OCI-LY1 (cell line): ENCODE measurements at regions not wholly inside any gene's neighbourhood (a gene's known extent, or its start where the extent isn't known, plus 50 kb on each side); places are given as distances from the start of the nearest gene placed in this dataset.

Experiments used
- H2AFZ ChIP-seq: fragments of 200-600 bp; sonication (generic), shearing (Covaris generic); 2 replicates; pipeline ENCODE4 v1.6.0; 2014; ENCODE audit warnings: antibody characterized with exemption, mild to moderate bottlenecking, low read length
- H3F3A ChIP-seq: fragments of 200-600 bp; sonication (generic), shearing (Covaris generic); 2 replicates; pipeline ENCODE4 v1.6.0; 2014; ENCODE audit warnings: mild to moderate bottlenecking, antibody characterized with exemption, low read length, moderate library complexity; ENCODE audit not compliant: insufficient read depth
- H3K27ac ChIP-seq: fragments of 200-600 bp; sonication (generic); 2 replicates; pipeline ENCODE4 v1.5.1; 2014; ENCODE audit warnings: low read length, mixed run types, mild to moderate bottlenecking, low read depth; ENCODE audit not compliant: poor library complexity, severe bottlenecking
- H3K27me3 ChIP-seq: fragments of 200-600 bp; sonication (generic); 2 replicates; pipeline ENCODE4 v1.6.0; 2014; ENCODE audit warnings: antibody characterized with exemption, mild to moderate bottlenecking, low read length, moderate library complexity; ENCODE audit not compliant: insufficient read depth
- H3K36me3 ChIP-seq: fragments of 200-600 bp; sonication (generic); 2 replicates; pipeline ENCODE4 v1.6.1; 2014; ENCODE audit warnings: mild to moderate bottlenecking, antibody characterized with exemption, low read length, moderate library complexity, mixed read lengths; ENCODE audit not compliant: insufficient read depth
- H3K4me1 ChIP-seq: fragments of 200-600 bp; sonication (generic); 2 replicates; pipeline ENCODE4 v1.5.1; 2014; ENCODE audit warnings: mild to moderate bottlenecking, low read length, moderate library complexity; ENCODE audit not compliant: insufficient read depth, severe bottlenecking
- H3K4me2 ChIP-seq: fragments of 200-600 bp; sonication (generic), shearing (Covaris generic); 2 replicates; pipeline ENCODE4 v1.6.1; 2014; ENCODE audit warnings: low read length
- H3K4me3 ChIP-seq: fragments of 200-600 bp; sonication (generic); 2 replicates; pipeline ENCODE4 v1.5.1; 2014; ENCODE audit warnings: low read length, low read depth, mild to moderate bottlenecking, mixed read lengths; ENCODE audit not compliant: poor library complexity, severe bottlenecking
- H3K79me2 ChIP-seq: fragments of 200-600 bp; shearing (Covaris generic); 2 replicates; pipeline ENCODE4 v1.6.1; 2016; ENCODE audit warnings: mixed run types, low read length, mixed read lengths; ENCODE audit not compliant: insufficient read depth
- H3K9ac ChIP-seq: fragments of 200-600 bp; sonication (generic), shearing (Covaris generic); 2 replicates; pipeline ENCODE4 v1.6.1; 2014; ENCODE audit warnings: mild to moderate bottlenecking, low read length, mixed read lengths
- H3K9me2 ChIP-seq: fragments of 200-600 bp; sonication (generic), shearing (Covaris generic); 2 replicates; pipeline ENCODE4 v1.6.1; 2014; ENCODE audit warnings: low read depth, mild to moderate bottlenecking, low read length, mixed read lengths
- H3K9me3 ChIP-seq: fragments of 200-600 bp; shearing (Covaris generic); 2 replicates; pipeline ENCODE4 v1.6.1; 2014; ENCODE audit warnings: low read length, mixed read lengths
- H4K20me1 ChIP-seq: fragments of 200-600 bp; sonication (generic), shearing (Covaris generic); 2 replicates; pipeline ENCODE4 v1.6.0; 2016; ENCODE audit warnings: mild to moderate bottlenecking, low read length; ENCODE audit not compliant: insufficient read depth
- EZH2 ChIP-seq: fragments of 200-600 bp; sonication (generic), shearing (Covaris generic); IDR thresholded peaks from 2 replicates; pipeline ENCODE4 v1.8.0; 2017; ENCODE audit warnings: borderline replicate concordance, mixed run types, mild to moderate bottlenecking, antibody characterized with exemption, low read length, moderate library complexity, mixed read lengths
- TF ChIP-seq, protein P1 (sequence below): fragments of 200-600 bp; sonication (generic), shearing (Covaris generic); IDR thresholded peaks from 2 replicates; pipeline ENCODE4 v1.5.1; 2017; ENCODE audit warnings: mild to moderate bottlenecking, antibody characterized with exemption, low read length, moderate library complexity, mixed read lengths

DNA sequence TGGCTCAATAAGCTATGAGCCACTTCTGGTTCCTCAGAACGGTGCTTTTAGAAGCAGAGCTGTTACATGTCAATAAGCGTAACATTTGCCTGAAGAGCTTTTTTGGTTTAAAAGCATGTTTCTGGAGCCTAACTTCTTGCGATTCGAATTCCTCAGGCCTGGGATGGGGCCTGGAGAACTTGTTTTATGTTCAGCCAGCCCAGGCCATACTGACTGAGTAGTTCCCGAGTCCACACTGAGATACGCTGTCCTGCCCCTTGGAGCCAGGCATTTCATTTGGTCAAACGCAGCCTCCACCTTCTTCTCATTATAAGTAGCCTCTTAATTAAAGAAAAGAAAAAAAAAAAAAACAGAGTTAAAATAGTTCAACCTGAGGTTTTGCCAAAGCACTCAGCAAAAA lies 260.6 kb upstream of the ANKRD55 start:
- no peak overlapping the region for H3K4me3 ChIP-seq
- no peak overlapping the region for H2AFZ ChIP-seq
- H3K36me3 ChIP-seq, result no peaks in the 10 kb centered on the region
- TF ChIP-seq, protein P1, sequence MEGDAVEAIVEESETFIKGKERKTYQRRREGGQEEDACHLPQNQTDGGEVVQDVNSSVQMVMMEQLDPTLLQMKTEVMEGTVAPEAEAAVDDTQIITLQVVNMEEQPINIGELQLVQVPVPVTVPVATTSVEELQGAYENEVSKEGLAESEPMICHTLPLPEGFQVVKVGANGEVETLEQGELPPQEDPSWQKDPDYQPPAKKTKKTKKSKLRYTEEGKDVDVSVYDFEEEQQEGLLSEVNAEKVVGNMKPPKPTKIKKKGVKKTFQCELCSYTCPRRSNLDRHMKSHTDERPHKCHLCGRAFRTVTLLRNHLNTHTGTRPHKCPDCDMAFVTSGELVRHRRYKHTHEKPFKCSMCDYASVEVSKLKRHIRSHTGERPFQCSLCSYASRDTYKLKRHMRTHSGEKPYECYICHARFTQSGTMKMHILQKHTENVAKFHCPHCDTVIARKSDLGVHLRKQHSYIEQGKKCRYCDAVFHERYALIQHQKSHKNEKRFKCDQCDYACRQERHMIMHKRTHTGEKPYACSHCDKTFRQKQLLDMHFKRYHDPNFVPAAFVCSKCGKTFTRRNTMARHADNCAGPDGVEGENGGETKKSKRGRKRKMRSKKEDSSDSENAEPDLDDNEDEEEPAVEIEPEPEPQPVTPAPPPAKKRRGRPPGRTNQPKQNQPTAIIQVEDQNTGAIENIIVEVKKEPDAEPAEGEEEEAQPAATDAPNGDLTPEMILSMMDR, result no peak
- TF ChIP-seq EZH2, result no peak
- no peak overlapping the region for H3K4me2 ChIP-seq
- H3K79me2 ChIP-seq, result no peaks in the 10 kb centered on the region
- no peak overlapping the region for H3K27ac ChIP-seq
- no peaks in the 10 kb centered on the region for H3F3A ChIP-seq
- no peaks in the 10 kb centered on the region for H3K9me2 ChIP-seq
- H3K9ac ChIP-seq, result no peak overlapping the region
- no peaks in the 10 kb centered on the region for H3K9me3 ChIP-seq
- no peaks in the 10 kb centered on the region for H4K20me1 ChIP-seq
- no peaks in the 10 kb centered on the region for H3K27me3 ChIP-seq
- no peaks in the 10 kb centered on the region for H3K4me1 ChIP-seq

DNA sequence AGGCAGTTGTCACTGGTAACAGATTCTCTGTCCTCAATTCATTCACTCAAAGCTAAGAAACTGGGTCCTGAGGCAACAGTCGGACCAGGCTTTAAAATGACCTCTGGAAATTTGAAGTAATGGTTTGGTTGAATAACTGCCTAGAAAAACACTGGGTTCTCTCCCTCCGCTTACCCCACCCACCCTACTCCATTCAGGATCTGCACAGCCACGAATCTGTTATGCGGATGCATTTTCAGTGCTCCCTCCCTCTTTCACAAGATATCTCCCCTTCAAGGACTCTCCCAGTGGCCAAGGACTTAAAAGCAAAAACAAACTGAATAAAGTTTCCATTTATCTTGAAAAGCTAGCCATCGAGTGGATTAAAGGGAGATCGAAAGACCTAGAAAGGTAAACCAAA lies 260.2 kb upstream of the ANKRD55 start:
- no peak for TF ChIP-seq EZH2
- TF ChIP-seq, protein P1, result no peak
- H3K9ac ChIP-seq, result no peak overlapping the region
- H3K27ac ChIP-seq, result no peak overlapping the region

DNA sequence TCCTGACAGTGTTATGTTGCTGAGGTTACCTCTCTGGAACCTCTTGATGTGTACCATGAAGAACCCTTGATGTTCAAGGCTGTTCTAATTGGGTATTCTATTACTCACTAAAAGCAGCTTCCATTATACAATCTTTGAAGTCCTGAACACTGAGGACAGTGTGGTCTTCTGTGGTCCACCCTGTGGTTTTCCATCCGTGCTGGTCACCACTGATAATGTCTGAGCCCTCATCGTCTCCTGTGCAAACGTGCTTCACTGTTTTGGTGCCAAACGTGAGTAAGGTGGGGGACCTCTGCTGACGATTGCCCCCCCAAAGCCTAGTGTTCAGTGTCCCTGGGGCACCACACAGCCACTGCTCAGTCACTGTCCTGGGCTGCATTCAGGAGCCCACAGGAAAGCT lies 259.7 kb upstream of the ANKRD55 start:
- H2AFZ ChIP-seq, result no peak overlapping the region
- TF ChIP-seq, protein P1, result no peak
- no peak for TF ChIP-seq EZH2

More for the DNA sequence above, 260.2 kb upstream of the ANKRD55 start:
- Histone ChIP-seq H3K79me2 (no peaks in the 10 kb centered on the region), H3K4me1 (no peaks in the 10 kb centered on the region), H2AFZ (no peak overlapping the region), H3K27me3 (no peaks in the 10 kb centered on the region), H3K4me2 (no peak overlapping the region), H4K20me1 (no peaks in the 10 kb centered on the region), H3K4me3 (no peak overlapping the region), H3K9me2 (no peaks in the 10 kb centered on the region), H3K9me3 (no peaks in the 10 kb centered on the region), H3K36me3 (no peaks in the 10 kb centered on the region), H3F3A (no peaks in the 10 kb centered on the region)

More for the DNA sequence above, 259.7 kb upstream of the ANKRD55 start:
- Histone ChIP-seq H3K79me2 (no peaks in the 10 kb centered on the region), H3K36me3 (no peaks in the 10 kb centered on the region), H3F3A (no peaks in the 10 kb centered on the region), H3K9ac (no peak overlapping the region), H3K4me1 (no peaks in the 10 kb centered on the region), H4K20me1 (no peaks in the 10 kb centered on the region), H3K9me2 (no peaks in the 10 kb centered on the region), H3K4me2 (no peak overlapping the region), H3K4me3 (no peak overlapping the region), H3K27me3 (no peaks in the 10 kb centered on the region), H3K9me3 (no peaks in the 10 kb centered on the region), H3K27ac (no peak overlapping the region)
